A673 (cell line): ENCODE measurements at regions not wholly inside any gene's neighbourhood (a gene's known extent, or its start where the extent isn't known, plus 50 kb on each side); places are given as distances from the start of the nearest gene placed in this dataset.

Experiments used
- BruUV-seq: library from RNA; stranded (reverse); fragments of 400-500 nt; replicated peaks from 2 replicates; lab custom pipeline; 2021; lab: Mats Ljungman, UMichigan
- CTCF ChIA-PET: fragments of 300-600 bp; sonication (Branson Sonifier 250); formaldehyde crosslinking; loops from one replicate; lab custom pipeline; 2022; ENCODE audit warnings: antibody characterized with exemption; lab: Charles Lee
- POLR2A ChIA-PET: fragments of 300-600 bp; sonication (Branson Sonifier 250); formaldehyde crosslinking; loops from one replicate; lab custom pipeline; 2022; ENCODE audit warnings: antibody characterized with exemption; ENCODE audit not compliant: low non-redundant PET; lab: Charles Lee
- DNase-seq: peaks from one replicate; pipeline ENCODE4 v3.0.0-alpha.2; 2015; ENCODE audit warnings: low spot score
- H3K27ac ChIP-seq: fragments of 200-600 bp; sonication (generic); 2 replicates; pipeline ENCODE4 v1.5.1; 2016; ENCODE audit warnings: mixed run types, low read depth, mild to moderate bottlenecking, mixed read lengths, antibody characterized with exemption, low read length; ENCODE audit not compliant: poor library complexity, severe bottlenecking
- H3K27me3 ChIP-seq: fragments of 200-600 bp; sonication (generic); replicated peaks from 2 replicates; pipeline ENCODE4 v1.6.1; 2017; ENCODE audit warnings: mixed run types, low read depth, mild to moderate bottlenecking, mixed read lengths, antibody characterized with exemption, low read length; ENCODE audit not compliant: insufficient read depth, poor library complexity
- H3K36me3 ChIP-seq: fragments of 200-600 bp; sonication (generic); 2 replicates; pipeline ENCODE4 v1.6.1; 2016; ENCODE audit warnings: mixed run types, mild to moderate bottlenecking, mixed read lengths, antibody characterized with exemption, low read length; ENCODE audit not compliant: insufficient read depth, poor library complexity, severe bottlenecking
- H3K4me1 ChIP-seq: fragments of 200-600 bp; sonication (generic); 2 replicates; pipeline ENCODE4 v1.6.1; 2017; ENCODE audit warnings: mixed run types, mild to moderate bottlenecking, mixed read lengths, antibody characterized with exemption, low read length; ENCODE audit not compliant: insufficient read depth, poor library complexity, severe bottlenecking
- H3K4me3 ChIP-seq: fragments of 200-600 bp; sonication (generic); 2 replicates; pipeline ENCODE4 v1.5.1; 2016; ENCODE audit warnings: low read depth, mixed run types, mild to moderate bottlenecking, mixed read lengths, low read length; ENCODE audit not compliant: poor library complexity, severe bottlenecking
- H3K9me3 ChIP-seq: fragments of 200-600 bp; sonication (generic); 2 replicates; pipeline ENCODE4 v1.6.1; 2016; ENCODE audit warnings: mixed run types, low read depth, mild to moderate bottlenecking, mixed read lengths, antibody characterized with exemption, low read length; ENCODE audit not compliant: poor library complexity, severe bottlenecking
- CTCF ChIP-seq: fragments of 300-800, 200-600 bp; sonication (generic); conservative IDR thresholded peaks from 2 replicates; pipeline ENCODE4 v1.5.1; 2017; ENCODE audit warnings: low read depth, mild to moderate bottlenecking, antibody characterized with exemption, low read length, moderate library complexity, mixed read lengths
- EZH2 ChIP-seq: fragments of 200-600 bp; sonication (generic); IDR thresholded peaks from 2 replicates; pipeline ENCODE4 v1.6.1; 2017; ENCODE audit warnings: borderline replicate concordance, low read depth, mild to moderate bottlenecking, mixed read lengths, antibody characterized with exemption, low read length; ENCODE audit not compliant: poor library complexity, severe bottlenecking
- intact Hi-C: fragments of 100-400 bp; cut with micrococcal nuclease; formaldehyde crosslinking; loops from one replicate; pipeline ENCODE4 v1.10.0; 2022; ENCODE audit not compliant: unreplicated experiment

- Histone ChIP-seq H3K27ac (no peak overlapping the region), H3K9me3 (no peaks in the 10 kb centered on the region), H3K4me3 (no peak overlapping the region), H3K4me1 (no peaks in the 10 kb centered on the region), H3K36me3 (no peaks in the 10 kb centered on the region), H3K27me3 (no peaks in the 10 kb centered on the region)
- intact Hi-C loops, result no loop called here
- DNase-seq, result peak; percentile 67
- TF ChIP-seq CTCF, result no peak
- TF ChIP-seq EZH2, result no peak
- BruUV-seq, result no TSS peak
- ChIA-PET POLR2A (no interaction called here), CTCF (no interaction called here)
Observed at GRCh38 chr13:64680739-64681138, 2549.4 kb downstream of the PCDH9 start.

GRCh38 chr13:64675255-64675892, 2554.8 kb downstream of the PCDH9 start:
- no TSS peak for BruUV-seq
- intact Hi-C loops, result no loop called here
- no peaks in the 10 kb centered on the region for H3K4me1 ChIP-seq
- H3K4me3 ChIP-seq, result no peak overlapping the region
- POLR2A ChIA-PET, result no interaction called here
- H3K9me3 ChIP-seq, result no peaks in the 10 kb centered on the region
- no peaks in the 10 kb centered on the region for H3K27me3 ChIP-seq
- no peak for DNase-seq
- no peaks in the 10 kb centered on the region for H3K36me3 ChIP-seq
- TF ChIP-seq CTCF, result no peak
- TF ChIP-seq EZH2, result no peak
- H3K27ac ChIP-seq, result no peak overlapping the region
- CTCF ChIA-PET, result no interaction called here

DNA sequence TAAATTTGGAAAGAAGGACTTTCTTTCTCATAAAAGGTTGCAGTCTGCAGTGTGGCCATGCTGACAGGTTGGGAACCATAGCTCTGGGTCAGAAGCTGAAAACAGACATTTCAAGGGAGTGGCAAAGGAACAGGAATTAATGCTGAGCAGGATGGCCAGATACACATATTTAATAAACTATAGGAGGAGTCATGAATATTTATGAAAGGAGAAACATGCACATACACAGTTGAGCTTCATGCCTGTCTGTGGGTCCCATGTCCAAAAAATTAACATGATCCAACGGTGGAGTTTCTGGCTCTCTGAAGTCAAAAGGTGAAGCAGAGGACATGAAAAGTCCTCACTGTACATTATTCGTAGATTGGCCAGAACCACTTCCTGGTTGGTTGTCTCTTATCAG, 2556.0 kb downstream of the PCDH9 start:
- no TSS peak for BruUV-seq
- POLR2A ChIA-PET, result no interaction called here
- intact Hi-C loops, result no loop called here

More for the DNA sequence above, 2556.0 kb downstream of the PCDH9 start:
- no peaks in the 10 kb centered on the region for H3K27me3 ChIP-seq
- H3K4me3 ChIP-seq, result no peak overlapping the region
- no peak for TF ChIP-seq CTCF
- no peak for TF ChIP-seq EZH2
- H3K27ac ChIP-seq, result no peak overlapping the region
- DNase-seq, result no peak
- CTCF ChIA-PET, result no interaction called here
- no peaks in the 10 kb centered on the region for H3K9me3 ChIP-seq
- H3K4me1 ChIP-seq, result no peaks in the 10 kb centered on the region
- no peaks in the 10 kb centered on the region for H3K36me3 ChIP-seq
